ENCODE measurements at regions not wholly inside any gene's neighbourhood (a gene's known extent, or its start where the extent isn't known, plus 50 kb on each side); places are given as distances from the start of the nearest gene placed in this dataset.

- H3K4me3 ChIP-seq (ENCODE audit: low read depth, low read length): no peak overlapping the region
- TF ChIP-seq CTCF (conservative IDR thresholded peaks at IDR 0.05; ENCODE audit: low read depth, low read length): no peak
- DNase-seq (ENCODE audit: low read depth): no peak
Measured at GRCh38 chr4:32102896-32103295, 1382.7 kb downstream of the PCDH7 start.

- no peak for TF ChIP-seq CTCF (conservative IDR thresholded peaks at IDR 0.05; ENCODE audit: low read depth, low read length)
- no peak overlapping the region for H3K4me3 ChIP-seq (ENCODE audit: low read depth, low read length)
- DNase-seq (ENCODE audit: low read depth): no peak
Measured at GRCh38 chr4:32106767-32107166, 1386.6 kb downstream of the PCDH7 start.

GRCh38 chr4:32112891-32113290, 1392.7 kb downstream of the PCDH7 start:
- no peak for TF ChIP-seq CTCF (conservative IDR thresholded peaks at IDR 0.05; ENCODE audit: low read depth, low read length)
- no peak for DNase-seq (ENCODE audit: low read depth)
- H3K4me3 ChIP-seq (ENCODE audit: low read depth, low read length): no peak overlapping the region

- peak; percentile 43 for TF ChIP-seq CTCF (conservative IDR thresholded peaks at IDR 0.05; ENCODE audit: low read depth, low read length)
- H3K4me3 ChIP-seq (ENCODE audit: low read depth, low read length): no peak overlapping the region
- no peak for DNase-seq (ENCODE audit: low read depth)
Measured at GRCh38 chr4:32117693-32118092, 1397.5 kb downstream of the PCDH7 start.

- no peak for DNase-seq (ENCODE audit: low read depth)
- no peak for TF ChIP-seq CTCF (conservative IDR thresholded peaks at IDR 0.05; ENCODE audit: low read depth, low read length)
- no peak overlapping the region for H3K4me3 ChIP-seq (ENCODE audit: low read depth, low read length)
Measured at GRCh38 chr4:32119907-32120306, 1399.7 kb downstream of the PCDH7 start.

GRCh38 chr4:32128549-32128948, 1408.4 kb downstream of the PCDH7 start:
- TF ChIP-seq CTCF (conservative IDR thresholded peaks at IDR 0.05; ENCODE audit: low read depth, low read length): no peak
- H3K4me3 ChIP-seq (ENCODE audit: low read depth, low read length): no peak overlapping the region
- no peak for DNase-seq (ENCODE audit: low read depth)

- no peak for DNase-seq (ENCODE audit: low read depth)
- TF ChIP-seq CTCF (conservative IDR thresholded peaks at IDR 0.05; ENCODE audit: low read depth, low read length): no peak
- H3K4me3 ChIP-seq (ENCODE audit: low read depth, low read length): no peak overlapping the region
Measured at GRCh38 chr4:32129967-32130366, 1409.8 kb downstream of the PCDH7 start.
